AG10803 (cell line): ENCODE measurements at regions not wholly inside any gene's neighbourhood (a gene's known extent, or its start where the extent isn't known, plus 50 kb on each side); places are given as distances from the start of the nearest gene placed in this dataset.

Experiments
- DNase-seq: peaks from one replicate; pipeline ENCODE4 v3.0.0; 2010; ENCODE audit warnings: low read depth
- H3K4me3 ChIP-seq: 2 replicates; pipeline ENCODE4 v1.5.1; 2011; ENCODE audit warnings: mild to moderate bottlenecking, low read length, control low read depth
- CTCF ChIP-seq: conservative IDR thresholded peaks from 2 replicates; pipeline ENCODE4 v1.5.1; 2011; ENCODE audit warnings: mild to moderate bottlenecking, low read length, control low read depth, inconsistent platforms

- DNase-seq: no peak
- no peak for TF ChIP-seq CTCF
- H3K4me3 ChIP-seq: no peak overlapping the region
These were observed 100.2 kb upstream of the CDYL start for GRCh38 chr6:4676016-4676415.

- DNase-seq: no peak
- TF ChIP-seq CTCF: no peak
- H3K4me3 ChIP-seq: no peak overlapping the region
These were observed 101.1 kb upstream of the CDYL start for GRCh38 chr6:4675121-4675520.

- no peak overlapping the region for H3K4me3 ChIP-seq
- no peak for TF ChIP-seq CTCF
- no peak for DNase-seq
These were observed 102.3 kb upstream of the CDYL start for GRCh38 chr6:4673861-4674260.

- peak; percentile 80 for DNase-seq
- no peak overlapping the region for H3K4me3 ChIP-seq
- TF ChIP-seq CTCF: no peak
These were observed 103.4 kb upstream of the CDYL start for GRCh38 chr6:4672772-4673171.

GRCh38 chr6:4671587-4672115 lies 104.6 kb upstream of the CDYL start:
- TF ChIP-seq CTCF: no peak

GRCh38 chr6:4670824-4671409 lies 105.3 kb upstream of the CDYL start:
- H3K4me3 ChIP-seq: no peak overlapping the region
- DNase-seq: no peak
- TF ChIP-seq CTCF: no peak

More at GRCh38 chr6:4671587-4672115, 104.6 kb upstream of the CDYL start:
- H3K4me3 ChIP-seq: no peak overlapping the region
- DNase-seq: no peak

GRCh38 chr6:4670290-4670689 lies 105.9 kb upstream of the CDYL start:
- DNase-seq: no peak
- no peak for TF ChIP-seq CTCF
- H3K4me3 ChIP-seq: no peak overlapping the region
